RCC 7860 (cell line): ENCODE measurements at regions not wholly inside any gene's neighbourhood (a gene's known extent, or its start where the extent isn't known, plus 50 kb on each side); places are given as distances from the start of the nearest gene placed in this dataset.

ENCODE experiments used
- DNase-seq: peaks from one replicate; pipeline ENCODE4 v3.0.0-alpha.2; 2015; ENCODE audit warnings: low spot score
- FAIRE-seq: peaks from 2 replicates; lab custom pipeline; 2012; peaks lifted over from hg19 to GRCh38; lab: Jason Lieb, UNC

DNA sequence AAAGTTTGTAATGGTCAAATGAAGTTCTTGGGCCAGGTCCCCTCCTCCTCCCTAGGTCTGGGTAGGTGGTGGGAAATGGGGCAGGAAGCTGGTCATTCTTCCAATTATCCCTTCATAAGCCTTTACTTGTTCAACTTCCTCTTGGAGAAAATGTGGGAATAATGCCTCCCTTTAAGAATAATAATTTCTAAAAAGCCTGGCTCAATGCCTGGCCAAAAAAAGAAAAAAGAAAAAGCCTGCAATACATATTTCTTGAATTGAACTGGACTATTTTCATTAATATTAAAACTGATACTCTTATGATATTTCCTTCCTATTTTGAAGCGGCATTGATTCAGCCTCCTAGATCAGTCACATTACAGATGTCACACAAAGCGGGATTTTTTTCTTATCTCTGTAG, 600.9 kb downstream of the CCDC171 start:
- no peak for FAIRE-seq

DNA sequence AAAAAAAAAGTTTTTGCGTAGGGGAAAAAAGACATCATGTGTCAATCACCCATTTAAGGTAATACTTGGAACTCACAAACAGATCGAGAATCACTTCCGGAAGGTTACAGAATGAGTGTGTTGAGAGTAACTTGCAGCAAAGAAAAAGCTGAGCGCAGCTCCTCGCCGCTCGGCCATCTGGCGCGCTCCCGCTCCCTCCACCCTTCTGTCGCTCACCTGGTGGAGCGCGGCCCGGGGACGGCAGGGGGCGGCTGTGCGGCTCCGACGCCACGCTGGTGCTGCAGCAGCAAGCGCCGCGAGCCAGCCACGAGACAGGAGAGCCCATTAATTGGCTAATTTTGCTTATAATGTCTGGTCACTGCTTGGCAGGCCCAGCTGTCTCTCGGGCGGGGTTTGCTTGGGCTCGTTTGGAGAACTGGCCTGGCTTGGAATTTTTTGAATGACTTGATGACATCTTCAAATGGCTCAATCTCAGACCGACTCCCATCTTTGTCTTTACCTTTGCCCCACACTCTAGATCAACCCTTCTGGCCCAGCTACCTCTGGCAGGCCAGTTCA, 601.8 kb downstream of the CCDC171 start:
- FAIRE-seq (no peak), DNase-seq (no peak)

More for the DNA sequence above, 600.9 kb downstream of the CCDC171 start:
- DNase-seq = no peak

DNA sequence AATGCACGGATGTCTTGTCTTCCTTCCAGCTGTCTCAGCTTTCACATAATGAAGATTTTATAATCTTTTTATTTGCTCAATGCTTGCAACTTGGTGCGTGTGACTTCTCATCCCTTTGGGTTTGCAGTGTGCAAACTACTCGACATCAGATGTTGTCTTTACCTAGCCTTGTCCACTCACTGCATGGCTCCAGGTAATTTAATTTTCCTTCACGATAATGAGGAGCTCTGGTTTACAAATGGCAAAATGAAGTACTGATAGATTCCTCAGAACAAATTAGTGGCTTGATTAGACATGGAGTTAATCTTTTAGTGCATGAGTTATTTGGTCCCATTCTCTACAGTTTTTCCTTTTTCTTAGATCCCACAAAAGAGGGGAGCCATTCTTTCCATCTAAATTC, 603.0 kb downstream of the CCDC171 start:
- FAIRE-seq = no peak
- no peak for DNase-seq

DNA sequence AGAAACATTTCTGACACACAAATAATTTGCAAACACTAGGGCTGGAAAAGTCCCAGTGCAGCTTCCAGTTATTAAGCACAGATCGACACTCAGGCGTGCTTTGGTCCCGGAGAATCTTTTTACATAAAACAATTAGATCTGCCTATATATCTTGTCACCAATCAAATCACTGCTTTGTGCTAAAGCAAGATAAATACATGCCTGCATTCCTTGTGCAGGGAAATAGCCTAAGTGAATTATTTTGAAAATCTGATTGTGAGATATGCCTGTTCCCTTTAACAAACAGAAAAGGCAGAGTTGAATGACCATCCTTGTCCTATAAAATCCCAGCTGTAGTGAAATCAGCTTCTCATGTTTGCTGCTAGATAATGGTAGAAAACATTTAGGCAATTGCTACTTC, 604.4 kb downstream of the CCDC171 start:
- DNase-seq (no peak), FAIRE-seq (no peak)

DNA sequence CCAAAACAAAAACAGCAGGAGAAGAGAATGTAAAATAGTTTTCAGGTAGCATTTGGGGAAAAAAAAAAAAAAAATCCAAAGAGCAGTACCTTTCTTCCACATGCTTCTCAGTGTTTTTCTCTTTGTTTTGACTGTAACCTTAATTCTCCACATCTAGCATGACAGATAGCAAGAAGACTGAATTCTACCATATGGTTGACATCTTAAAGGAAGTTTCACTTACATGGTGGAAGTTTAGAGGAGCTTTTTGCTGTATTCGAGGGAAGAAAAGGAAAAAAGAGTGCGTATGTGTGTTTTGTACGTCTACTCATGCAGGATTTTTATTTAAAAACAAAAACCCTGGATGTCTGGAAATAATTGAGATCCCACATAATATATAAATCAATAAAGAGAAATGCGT, 604.8 kb downstream of the CCDC171 start:
- DNase-seq (no peak), FAIRE-seq (no peak)

DNA sequence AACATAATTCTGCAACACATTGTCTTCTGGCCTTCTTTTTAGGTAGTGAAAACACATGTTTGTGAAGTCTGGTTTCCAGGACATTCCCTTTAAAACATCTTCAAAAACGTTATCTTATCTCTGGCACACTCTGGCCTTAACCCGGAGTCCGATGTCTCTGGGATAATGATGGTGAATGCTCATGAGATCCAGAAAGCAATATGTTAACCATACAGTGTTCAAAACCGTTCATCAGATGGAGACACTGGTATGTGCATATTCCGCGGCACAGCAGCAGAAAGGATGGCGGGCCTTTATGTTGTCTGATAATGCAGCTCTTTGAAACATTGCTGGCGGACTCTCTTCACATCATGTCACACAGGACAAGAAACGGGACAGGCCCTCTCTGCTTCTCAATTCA, 605.2 kb downstream of the CCDC171 start:
- DNase-seq (no peak), FAIRE-seq (no peak)

DNA sequence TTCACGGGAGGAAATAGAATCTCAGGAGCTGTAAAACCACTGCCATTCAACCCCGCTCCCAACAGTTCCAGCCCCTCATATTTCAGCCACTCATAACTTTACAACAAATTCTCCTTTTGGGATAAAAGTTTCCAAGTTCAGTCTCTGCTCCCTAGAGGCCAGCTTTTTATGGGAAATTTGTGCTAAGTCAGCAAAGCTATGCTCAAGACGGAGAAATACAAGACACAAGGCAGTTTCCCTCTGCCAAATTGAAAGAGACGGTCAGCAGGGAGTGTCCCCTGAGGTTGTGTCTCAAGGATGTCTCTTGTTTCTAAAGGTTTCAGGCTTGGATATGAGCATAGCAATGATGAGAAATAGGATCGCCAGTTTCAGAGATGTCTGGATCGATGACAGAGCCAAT, 608.6 kb downstream of the CCDC171 start:
- DNase-seq (no peak), FAIRE-seq (no peak)

DNA sequence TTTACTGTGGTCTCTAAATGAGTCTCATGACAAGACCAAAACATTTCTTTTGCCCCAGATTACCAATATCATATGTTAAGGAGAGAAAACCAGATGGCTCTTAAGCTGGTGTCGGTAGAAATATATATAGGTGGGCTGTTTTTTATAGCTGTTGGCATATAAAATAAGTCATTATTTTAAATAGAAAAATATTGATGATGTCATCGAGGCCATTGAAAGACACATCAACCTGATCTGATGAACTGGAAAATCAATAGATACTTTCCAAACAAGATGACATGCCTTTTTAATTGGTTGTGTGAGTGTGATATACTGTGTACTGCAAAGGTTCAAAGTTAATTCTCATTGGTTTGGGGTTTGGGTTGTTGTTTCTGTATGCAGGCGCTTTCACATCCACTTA, 617.3 kb downstream of the CCDC171 start:
- no peak for FAIRE-seq
- DNase-seq = no peak

DNA sequence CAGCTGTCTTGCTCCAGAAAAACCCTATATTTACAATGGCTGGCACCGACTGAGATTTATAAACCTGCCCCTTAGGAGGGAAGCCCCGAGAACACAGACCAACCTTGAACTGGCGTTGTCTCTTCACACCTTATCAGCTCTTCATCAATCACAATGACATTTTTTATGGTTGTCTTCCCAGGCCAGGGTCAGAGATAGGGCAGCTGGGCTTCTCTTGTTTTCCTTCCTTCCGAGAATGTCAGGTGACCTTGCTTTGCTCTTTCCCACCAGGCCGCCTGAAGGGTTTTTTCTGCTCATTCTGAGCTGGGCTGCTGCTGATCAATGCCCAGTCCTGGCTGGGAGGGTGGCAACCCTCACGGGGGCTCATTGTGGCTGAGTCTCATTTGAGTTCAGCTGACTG, 619.1 kb downstream of the CCDC171 start:
- FAIRE-seq = no peak
- DNase-seq = no peak

DNA sequence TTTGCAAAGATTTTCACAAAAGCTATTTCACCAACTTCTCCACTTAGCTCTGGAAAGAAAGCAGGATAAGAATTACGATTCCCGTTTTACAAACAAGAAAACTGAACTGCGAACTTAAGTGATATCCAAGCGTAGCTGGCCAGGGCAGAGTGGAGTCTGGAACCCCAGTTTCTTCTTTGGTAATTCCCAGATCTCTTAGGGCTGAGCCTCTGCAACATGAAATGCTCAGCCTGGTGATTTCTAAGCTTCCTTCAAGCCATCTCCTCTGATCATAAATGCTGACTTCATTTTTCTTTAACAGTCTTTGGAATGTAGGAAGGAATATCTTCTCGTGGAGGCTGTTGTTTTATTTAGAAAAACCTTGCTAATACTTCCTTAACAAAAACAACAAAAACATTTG, 620.0 kb downstream of the CCDC171 start:
- no peak for FAIRE-seq

DNA sequence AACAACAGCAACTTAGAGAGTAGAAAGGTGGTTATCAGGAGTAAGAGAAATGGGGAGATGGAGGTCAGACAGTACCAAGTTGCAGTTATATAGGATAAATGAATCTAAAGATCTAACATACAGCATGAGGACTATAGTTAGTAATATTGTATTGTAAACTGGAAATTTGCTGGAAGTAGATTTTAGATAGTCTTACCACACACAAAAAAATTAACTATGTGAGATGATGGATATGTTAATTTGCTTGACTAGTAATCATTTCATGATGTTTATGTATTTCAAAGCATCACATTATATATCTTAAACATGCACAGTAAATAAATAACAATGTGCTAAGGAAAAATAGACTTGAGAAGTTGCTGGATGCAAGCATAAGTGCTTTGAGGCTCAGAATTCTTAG, 622.1 kb downstream of the CCDC171 start:
- FAIRE-seq (no peak), DNase-seq (no peak)

More for the DNA sequence above, 620.0 kb downstream of the CCDC171 start:
- no peak for DNase-seq

DNA sequence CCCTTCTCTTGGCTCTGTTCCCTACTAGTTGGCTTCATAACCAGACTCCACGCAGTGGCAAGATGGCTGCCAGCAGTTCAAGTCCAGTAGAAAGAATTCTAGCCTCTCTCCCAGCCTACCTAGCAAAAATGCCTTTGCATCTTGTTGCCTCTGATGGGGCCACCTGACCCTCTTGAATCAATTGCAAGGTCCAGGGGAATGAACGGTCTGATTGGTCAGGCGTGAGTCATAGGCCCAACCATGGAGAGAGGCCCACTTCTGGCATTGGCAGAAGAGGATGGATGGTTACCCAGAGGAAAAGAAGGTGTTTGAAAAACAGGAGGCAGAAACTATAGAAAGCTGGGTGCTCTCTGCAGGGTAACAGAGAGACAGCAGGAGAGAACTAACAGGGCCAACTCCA, 622.6 kb downstream of the CCDC171 start:
- FAIRE-seq = no peak
- DNase-seq = no peak

DNA sequence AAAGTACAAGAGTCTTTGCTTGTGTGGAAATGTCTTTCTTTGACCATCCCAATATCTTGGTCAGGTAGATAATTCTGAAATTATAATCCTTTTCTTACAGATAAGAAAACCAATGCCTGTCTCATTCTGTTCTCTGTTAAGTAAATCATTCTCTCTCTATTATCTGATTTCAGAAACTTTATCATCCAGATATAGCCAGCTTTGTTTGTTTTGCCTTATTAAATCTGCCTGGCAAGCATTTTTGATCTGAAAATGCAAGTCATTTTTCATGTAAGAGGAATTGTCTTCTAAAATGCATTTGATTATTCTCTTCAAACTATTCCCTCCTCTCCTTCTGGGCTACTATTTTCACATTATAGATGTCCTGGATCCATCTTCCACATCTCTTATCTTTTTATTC, 625.5 kb downstream of the CCDC171 start:
- FAIRE-seq (no peak), DNase-seq (no peak)

DNA sequence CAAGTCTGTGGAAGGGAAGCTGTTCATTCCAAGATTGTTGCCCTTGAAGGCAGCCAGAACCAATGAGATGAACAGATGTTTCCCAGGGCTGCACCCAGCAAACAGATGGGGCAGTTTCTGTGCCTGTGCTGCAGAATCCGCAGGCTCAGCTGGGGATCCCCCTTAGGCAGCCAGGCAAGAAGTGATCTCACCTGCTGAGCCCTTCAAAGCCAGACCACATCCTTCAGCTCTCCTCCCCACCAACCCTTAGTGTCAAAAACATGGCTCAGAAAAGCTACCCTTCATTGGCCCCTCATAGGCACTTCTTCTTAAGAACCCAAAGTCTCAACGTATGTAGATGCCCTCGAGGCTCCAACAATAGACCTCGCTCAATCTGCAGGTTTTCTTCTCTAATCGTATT, 626.7 kb downstream of the CCDC171 start:
- DNase-seq (no peak), FAIRE-seq (no peak)

DNA sequence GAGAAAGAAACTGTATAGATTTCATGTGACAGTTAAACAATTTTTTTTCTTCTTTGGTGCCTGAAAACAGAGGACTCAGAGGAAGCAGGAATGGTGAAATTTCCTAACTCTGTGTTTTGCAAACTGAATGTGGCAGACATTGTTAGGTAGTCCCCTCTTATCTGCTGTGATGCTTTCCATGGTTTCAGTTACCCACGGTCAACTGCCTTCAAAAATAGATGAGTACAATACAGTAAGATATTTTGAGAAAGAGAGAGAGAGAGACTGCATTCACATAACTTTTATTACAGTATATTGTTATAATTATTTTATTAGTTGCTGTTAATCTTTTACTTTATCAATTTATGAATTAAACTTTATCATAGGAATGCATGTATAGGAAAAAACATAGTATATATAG, 627.2 kb downstream of the CCDC171 start:
- DNase-seq (no peak), FAIRE-seq (no peak)

DNA sequence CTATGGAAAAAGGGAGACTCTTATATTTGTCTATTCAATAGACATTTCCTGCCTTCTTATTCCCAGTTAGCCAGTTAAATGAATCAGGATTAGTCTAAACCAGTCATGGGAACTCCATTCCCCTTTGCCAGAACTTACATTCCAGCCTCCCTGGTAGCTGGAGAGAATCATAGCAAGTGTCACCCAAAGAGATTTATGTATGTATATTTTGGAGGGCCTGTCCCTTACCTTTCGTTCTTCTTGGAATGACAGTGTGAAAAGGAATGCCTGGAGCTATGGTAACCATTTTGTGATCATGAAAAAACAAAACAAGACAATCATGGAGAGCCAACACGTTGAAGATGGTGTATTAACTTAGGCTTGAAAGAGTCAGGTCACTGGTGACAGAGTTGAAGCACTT, 627.7 kb downstream of the CCDC171 start:
- DNase-seq (peak; percentile 52), FAIRE-seq (no peak)

DNA sequence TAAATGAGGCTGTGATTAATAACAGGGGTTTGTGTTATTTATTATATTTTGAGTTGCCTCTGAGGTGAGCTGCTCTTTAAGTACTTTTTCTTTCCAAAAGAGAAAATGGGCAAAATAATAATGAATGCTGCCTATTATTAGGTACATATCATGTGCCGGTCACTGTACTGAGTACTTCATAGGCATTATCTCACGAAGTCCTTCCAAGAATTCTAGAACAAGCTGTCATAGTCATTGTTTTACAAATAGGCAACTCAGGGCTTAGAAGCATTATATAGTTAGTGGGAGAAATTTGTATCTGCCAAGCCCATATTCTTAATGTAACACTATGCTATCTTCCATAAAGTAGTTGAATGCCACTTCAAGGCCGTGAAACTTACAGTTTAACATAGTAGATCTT, 628.7 kb downstream of the CCDC171 start:
- FAIRE-seq (no peak), DNase-seq (no peak)

DNA sequence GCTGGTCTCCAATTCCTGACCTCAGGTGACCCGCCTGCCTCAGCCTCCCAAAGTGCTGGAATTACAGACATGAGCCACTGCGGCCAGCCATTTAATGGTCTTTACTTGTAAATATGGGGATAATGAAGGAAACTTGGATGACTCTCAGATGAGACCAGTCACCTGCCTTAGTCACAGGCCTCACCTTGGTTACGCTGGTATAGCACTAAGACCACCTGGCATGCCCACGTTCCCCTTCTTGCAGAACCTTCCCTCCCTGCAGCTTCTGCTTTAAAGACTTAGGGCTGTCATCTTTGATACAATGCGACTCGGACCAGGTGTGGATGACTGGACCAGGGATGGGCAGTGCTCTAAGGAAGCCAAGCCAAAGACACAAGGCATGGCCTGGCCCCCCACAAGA, 629.9 kb downstream of the CCDC171 start:
- FAIRE-seq = no peak
- DNase-seq = no peak

DNA sequence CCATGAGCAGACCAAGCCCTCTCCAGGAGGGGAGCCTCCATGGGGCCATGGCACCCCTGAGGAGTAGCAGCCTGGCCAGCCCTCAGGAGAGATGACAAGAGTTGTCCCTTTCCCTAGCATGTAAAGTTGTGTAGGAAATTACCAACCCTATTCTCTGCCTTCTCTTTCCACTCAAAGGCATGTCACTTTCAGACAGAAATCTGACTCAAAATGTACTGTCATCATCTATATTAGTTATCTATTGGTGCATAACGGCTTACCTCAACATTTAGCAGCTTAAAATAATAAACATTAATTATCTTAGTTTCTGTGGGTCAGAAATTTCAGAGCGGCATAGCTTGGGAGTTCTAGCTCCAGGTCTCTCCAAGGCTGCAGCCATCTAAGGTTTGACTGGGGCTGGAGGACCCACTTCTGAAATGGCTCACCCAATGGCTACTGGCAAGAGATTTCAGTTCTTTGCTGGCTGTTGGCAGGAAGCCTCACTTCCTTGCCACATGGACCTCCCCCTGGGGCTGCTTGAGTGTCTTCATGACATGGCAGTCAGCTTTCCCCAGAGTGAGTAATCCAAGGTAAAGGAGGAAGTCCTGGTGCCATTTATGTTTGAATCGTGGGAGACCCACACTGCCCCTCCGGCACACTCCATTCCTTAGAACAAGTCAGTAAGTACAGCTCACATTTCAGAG, 632.3 kb downstream of the CCDC171 start:
- no peak for FAIRE-seq
- peak; percentile 39 for DNase-seq

DNA sequence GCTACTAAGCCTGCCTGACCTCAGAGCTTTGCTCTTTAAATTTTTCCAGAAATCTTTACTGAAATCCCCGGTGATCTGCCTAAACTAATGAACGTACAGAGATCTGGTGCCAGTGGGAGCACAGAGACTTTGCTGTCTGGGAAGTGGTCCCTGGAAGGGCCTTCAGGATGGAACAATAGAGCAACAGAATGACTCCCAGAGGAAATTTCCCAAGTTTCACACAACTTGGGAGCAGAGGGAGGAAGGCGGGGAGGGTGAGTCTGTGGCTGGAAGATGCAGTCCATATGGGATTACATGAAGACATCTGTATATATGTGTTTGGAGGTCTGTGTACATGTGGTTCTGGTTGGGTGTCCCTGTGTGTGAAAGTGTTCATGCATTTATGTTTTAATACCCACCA, 638.3 kb downstream of the CCDC171 start:
- FAIRE-seq = no peak

DNA sequence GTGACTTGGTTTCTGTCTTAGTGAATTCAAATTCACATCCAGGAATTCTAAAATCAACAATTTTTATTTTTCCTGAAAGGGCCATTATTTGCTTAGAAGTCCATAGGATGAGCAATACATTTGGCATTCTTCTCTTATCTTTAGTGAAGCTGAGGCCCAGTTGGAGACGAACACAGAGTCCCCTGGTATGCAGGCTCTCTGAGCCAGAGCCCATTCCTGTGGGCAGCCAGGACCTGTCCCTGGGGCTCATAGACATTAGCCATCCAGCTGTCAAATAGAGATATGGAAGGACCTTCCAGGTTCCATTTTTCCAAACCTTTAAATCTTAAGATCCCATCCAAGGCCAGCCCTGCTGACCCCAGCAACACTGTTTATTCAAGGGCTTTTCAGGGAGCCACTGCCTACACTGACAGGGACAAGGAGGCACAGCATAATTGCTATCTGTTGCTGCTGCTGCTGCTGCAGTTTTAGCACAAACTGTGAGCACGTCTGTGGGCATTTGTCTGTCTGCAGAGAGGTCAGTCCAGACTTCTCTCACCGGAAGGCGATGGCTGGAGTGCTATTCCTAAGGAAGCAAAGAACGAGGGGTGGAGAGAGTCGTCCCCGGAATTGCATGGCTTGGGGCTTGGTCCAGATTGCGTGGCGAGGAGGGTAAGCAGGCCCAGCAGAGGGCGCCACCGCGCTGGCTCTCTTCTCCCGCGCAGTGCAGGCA, 639.0 kb downstream of the CCDC171 start:
- peak; percentile 85 for DNase-seq
- FAIRE-seq = peak; percentile 85

More for the DNA sequence above, 638.3 kb downstream of the CCDC171 start:
- DNase-seq = no peak

DNA sequence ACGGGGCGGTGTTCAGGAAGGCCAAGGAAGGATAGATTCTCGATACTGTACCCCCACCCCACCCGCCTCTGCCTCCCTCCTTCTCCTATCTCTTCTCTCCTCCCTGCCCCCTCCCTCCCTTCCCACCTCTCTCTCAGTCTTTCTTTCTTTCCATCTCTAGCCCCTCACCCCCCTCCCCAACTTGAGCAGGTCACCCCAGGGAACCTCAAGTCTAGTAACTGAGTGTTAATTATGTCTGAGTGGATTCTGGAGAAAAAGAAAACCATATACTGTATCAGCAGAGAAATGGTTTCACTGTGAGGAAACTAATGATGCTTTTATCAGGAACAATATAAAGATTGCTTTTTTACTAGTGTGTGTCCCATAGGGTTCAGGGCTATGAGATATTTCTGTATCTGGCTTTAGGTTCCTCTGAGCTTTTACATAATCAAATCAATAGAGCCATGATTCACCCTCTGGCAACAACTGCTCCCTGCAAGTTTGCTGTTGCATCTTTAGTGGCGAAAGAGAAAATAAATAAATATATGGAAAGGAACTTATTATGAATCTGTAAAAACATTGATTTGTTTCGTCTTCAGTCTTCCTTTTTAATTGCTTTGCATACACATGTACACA, 639.7 kb downstream of the CCDC171 start:
- DNase-seq = no peak
- FAIRE-seq = no peak
